ENCODE measurements at regions not wholly inside any gene's neighbourhood (a gene's known extent, or its start where the extent isn't known, plus 50 kb on each side); places are given as distances from the start of the nearest gene placed in this dataset.

DNA sequence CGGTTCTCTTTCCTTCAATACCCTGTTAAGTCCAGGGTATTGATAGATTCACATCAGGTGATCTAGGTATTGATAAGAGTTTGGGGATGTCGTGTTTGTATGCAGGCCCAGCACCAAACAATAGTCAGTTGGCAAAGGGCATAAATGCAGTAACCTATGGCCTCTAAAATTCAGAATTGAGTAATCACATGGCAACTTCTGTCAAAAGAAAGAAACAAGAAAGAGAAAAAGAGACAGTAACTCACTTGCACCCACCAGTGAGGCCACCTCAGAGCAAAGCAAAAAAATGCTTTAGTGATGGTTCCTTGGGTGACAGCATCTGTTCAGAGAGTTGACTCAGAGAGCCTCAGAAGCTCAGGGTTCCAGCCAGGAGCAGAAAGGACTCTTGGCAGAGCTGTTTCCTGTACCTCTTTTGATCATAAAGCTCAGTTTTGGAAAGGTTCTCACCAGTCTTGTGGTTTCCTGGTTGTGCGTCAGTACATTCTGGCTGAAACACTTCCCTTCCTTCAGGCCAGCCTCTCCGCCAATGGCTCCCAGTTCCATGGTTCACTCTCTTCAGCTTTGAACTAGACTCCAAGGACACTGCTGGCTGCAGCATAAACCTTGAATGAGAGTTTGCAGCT, 70.1 kb upstream of the GORAB start:
- H3K36me3 ChIP-seq, result no peaks in the 10 kb centered on the region
- 83 to 85% (median 84%) methylated on average over 4 of the region's 4 CpGs for WGBS, 4 donors
- H3K4me1 ChIP-seq, result peaks cover 0 to 10% (median 0%) of the 10 kb centered on the region in 12 donors
- DNase-seq, result peak in 1 of 5 donors; percentile 16
- H3K27me3 ChIP-seq, result no peaks in the 10 kb centered on the region
- H3K9me3 ChIP-seq, result peaks cover 0 to 10% (median 0%) of the 10 kb centered on the region in 12 donors
- TF ChIP-seq CTCF (IDR thresholded peaks at IDR 0.05) (no peak), POLR2A (IDR thresholded peaks at IDR 0.05) (no peak)
- peak in 2 of 4 donors; percentile 24 to 41 for ATAC-seq
- peak overlapping the region in 2 of 12 donors; percentile 31 to 34 for H3K27ac ChIP-seq
- intact Hi-C loops (cut with DNase I), result no loop called here
- H3K4me3 ChIP-seq, result no peak overlapping the region

- no peaks in the 10 kb centered on the region for H3K36me3 ChIP-seq
- no peak overlapping the region for H3K27ac ChIP-seq
- ATAC-seq, result peak; percentile 64 to 94 (median 88)
- peak in 3 of 5 donors; percentile 12 to 61 (median 30) for DNase-seq
- WGBS, 4 donors, result 10 to 30% (median 16%) methylated on average over 1 of the region's 1 CpG
- no peak overlapping the region for H3K4me3 ChIP-seq
- peaks cover 0 to 12% (median 0%) of the 10 kb centered on the region in 12 donors for H3K4me1 ChIP-seq
- H3K27me3 ChIP-seq, result no peaks in the 10 kb centered on the region
- no peak for TF ChIP-seq CTCF (IDR thresholded peaks at IDR 0.05)
- no peak for TF ChIP-seq POLR2A (IDR thresholded peaks at IDR 0.05)
- peaks cover 0 to 2% (median 0%) of the 10 kb centered on the region in 12 donors for H3K9me3 ChIP-seq
- intact Hi-C loops (cut with DNase I), result no loop called here
Measured at GRCh38 chr1:170470121-170470520, 61.8 kb upstream of the GORAB start.

DNA sequence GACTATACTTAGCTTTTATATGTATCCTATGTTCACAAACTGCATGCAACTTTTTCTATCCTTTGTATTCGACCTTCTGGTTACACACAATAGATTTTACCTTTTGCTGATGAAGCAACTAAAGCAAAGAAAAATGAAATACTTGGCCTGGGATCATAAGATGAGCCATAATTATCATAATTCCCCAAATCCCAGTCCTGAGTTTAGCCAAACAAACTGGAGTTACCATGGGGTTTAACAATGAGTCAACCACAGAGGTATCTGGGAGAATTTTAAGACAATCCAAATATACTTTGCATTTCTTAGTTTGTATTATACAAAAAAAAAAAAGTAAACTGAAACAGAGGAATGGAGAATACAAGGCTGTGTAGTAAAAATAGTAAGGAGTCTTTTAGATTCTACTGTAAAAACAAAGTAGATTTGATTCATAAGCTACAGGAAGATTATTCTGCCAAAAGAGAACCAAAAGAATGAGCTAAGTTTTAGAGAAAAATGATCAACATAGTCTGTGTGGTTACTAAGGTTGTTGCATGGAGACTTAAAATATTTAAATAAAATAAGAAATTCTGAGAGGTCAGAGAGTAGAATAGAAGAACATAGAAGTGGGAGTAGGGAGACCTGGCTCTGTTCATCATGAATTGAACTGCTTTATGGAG, 60.4 kb upstream of the GORAB start:
- intact Hi-C loops (cut with DNase I), result no loop called here
- no peak for DNase-seq
- H3K4me3 ChIP-seq, result no peak overlapping the region
- H3K36me3 ChIP-seq, result no peaks in the 10 kb centered on the region
- H3K4me1 ChIP-seq, result peaks cover 0 to 12% (median 0%) of the 10 kb centered on the region in 12 donors
- H3K27ac ChIP-seq, result peak overlapping the region in 2 of 12 donors; percentile 2
- H3K9me3 ChIP-seq, result peaks cover 0 to 2% (median 0%) of the 10 kb centered on the region in 12 donors
- WGBS, 4 donors, result 37 to 51% (median 41%) methylated on average over 1 of the region's 1 CpG
- ATAC-seq, result no peak
- H3K27me3 ChIP-seq, result no peaks in the 10 kb centered on the region
- no peak for TF ChIP-seq CTCF (IDR thresholded peaks at IDR 0.05)
- TF ChIP-seq POLR2A (IDR thresholded peaks at IDR 0.05), result no peak

DNA sequence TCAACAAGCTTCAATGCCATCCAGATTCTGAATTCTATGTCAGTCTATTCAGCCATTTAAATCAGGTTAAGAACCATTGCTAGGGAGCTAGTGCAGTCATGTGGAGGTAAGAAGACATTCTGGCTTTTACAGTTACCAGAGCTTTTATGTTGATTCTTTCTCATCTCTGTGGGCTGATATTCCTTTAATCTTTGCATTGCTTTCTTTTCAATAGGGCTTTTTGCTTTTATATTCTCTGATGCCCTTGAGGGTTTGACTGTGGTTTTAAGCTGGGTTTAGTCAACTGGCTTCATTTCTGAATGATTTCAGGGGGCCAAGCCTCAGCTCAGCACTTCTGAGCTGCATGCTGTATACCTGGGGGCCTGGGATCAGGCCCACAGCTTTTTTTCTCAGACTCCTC, 51.0 kb upstream of the GORAB start:
- no peaks in the 10 kb centered on the region for H3K27me3 ChIP-seq
- intact Hi-C loops (cut with DNase I), result no loop called here
- no peak for TF ChIP-seq CTCF (IDR thresholded peaks at IDR 0.05)
- TF ChIP-seq POLR2A (IDR thresholded peaks at IDR 0.05), result no peak

More for the DNA sequence above, 51.0 kb upstream of the GORAB start:
- Histone ChIP-seq H3K4me1 (peaks cover 0 to 8% (median 0%) of the 10 kb centered on the region in 12 donors), H3K36me3 (no peaks in the 10 kb centered on the region), H3K9me3 (peaks cover 0 to 6% (median 0%) of the 10 kb centered on the region in 12 donors), H3K27ac (no peak overlapping the region), H3K4me3 (no peak overlapping the region)
- DNase-seq (no peak), ATAC-seq (no peak)

Data from heart left ventricle (tissue), 16 donors.